Gastrocnemius medialis (tissue), 4 donors: ENCODE measurements at regions not wholly inside any gene's neighbourhood (a gene's known extent, or its start where the extent isn't known, plus 50 kb on each side); places are given as distances from the start of the nearest gene placed in this dataset.

Experiments
- ATAC-seq, 2 donors: fragments of 150-250 bp; one replicate each; pipeline ENCODE4 v1.9.1; 2016
- DNase-seq, 2 donors: peaks; one replicate each; pipeline ENCODE4 v3.0.0-alpha.2; 2019
- H3K27ac ChIP-seq, 4 donors: fragments of 200-600 bp; sonication (generic); 1 replicate in 1 of 4; 2 replicates in 3 of 4; pipeline ENCODE4 v1.5.1; 2016 to 2018; ENCODE audit warnings: mild to moderate bottlenecking in 2 of 4, moderate library complexity in 1 of 4
- H3K27me3 ChIP-seq, 3 donors: fragments of 200-600 bp; sonication (generic) in 2 of 3; 1 replicate in 1 of 3; 2 replicates in 2 of 3; pipeline versions ENCODE4 v1.5.1 to v1.6.0; 2016 to 2019; ENCODE audit warnings: mild to moderate bottlenecking in 1 of 3, moderate library complexity in 1 of 3
- H3K36me3 ChIP-seq, 2 donors: fragments of 200-600 bp; sonication (generic) in 1 of 2; one replicate each; pipeline ENCODE4 v1.5.1; 2017 to 2018
- H3K4me1 ChIP-seq, 2 donors: fragments of 200-600 bp; sonication (generic) in 1 of 2; one replicate each; pipeline ENCODE4 v1.5.1; 2016 to 2017; ENCODE audit warnings: mild to moderate bottlenecking in 2 of 2
- H3K4me3 ChIP-seq, 4 donors: fragments of 200-600 bp; sonication (generic) in 3 of 4; 1 replicate in 1 of 4; 2 replicates in 3 of 4; pipeline ENCODE4 v1.5.1; 2016 to 2019; ENCODE audit warnings: mild to moderate bottlenecking in 2 of 4
- H3K9me3 ChIP-seq, 3 donors: fragments of 200-600 bp; sonication (generic) in 2 of 3; 1 replicate in 1 of 3; 2 replicates in 2 of 3; pipeline ENCODE4 v1.5.1; 2016 to 2019
- CTCF ChIP-seq, 5 experiments: fragments of 450-650 bp in 3 of 5; fragments of 200-600 bp in 2 of 5; sonication (generic) in 2 of 5; IDR thresholded peaks in 4 of 5; conservative IDR thresholded peaks in 1 of 5; 1 replicate in 4 of 5; 2 replicates in 1 of 5; pipeline ENCODE4 v1.5.1; 2016 to 2019; ENCODE audit warnings: antibody characterized with exemption in 5 of 5, mild to moderate bottlenecking in 3 of 5, moderate library complexity in 3 of 5
- POLR2A ChIP-seq, 2 donors: fragments of 450-650 bp; IDR thresholded peaks; one replicate each; pipeline ENCODE4 v1.6.1; 2017; ENCODE audit warnings: antibody characterized with exemption in 2 of 2, mild to moderate bottlenecking in 2 of 2, moderate library complexity in 2 of 2
- in situ Hi-C, 4 donors: fragments of 200-750 bp; cut with MboI; loops; one replicate each; pipeline versions ENCODE4 v1.15.0 to v1.8.0; 2017; ENCODE audit warnings: low sequenced_read_pairs in 4 of 4
- intact Hi-C: fragments of 100-400 bp; cut with DNase I; formaldehyde crosslinking; loops from one replicate; pipeline ENCODE4 v1.15.1; 2023; ENCODE audit warnings: low total_unique reads

DNA sequence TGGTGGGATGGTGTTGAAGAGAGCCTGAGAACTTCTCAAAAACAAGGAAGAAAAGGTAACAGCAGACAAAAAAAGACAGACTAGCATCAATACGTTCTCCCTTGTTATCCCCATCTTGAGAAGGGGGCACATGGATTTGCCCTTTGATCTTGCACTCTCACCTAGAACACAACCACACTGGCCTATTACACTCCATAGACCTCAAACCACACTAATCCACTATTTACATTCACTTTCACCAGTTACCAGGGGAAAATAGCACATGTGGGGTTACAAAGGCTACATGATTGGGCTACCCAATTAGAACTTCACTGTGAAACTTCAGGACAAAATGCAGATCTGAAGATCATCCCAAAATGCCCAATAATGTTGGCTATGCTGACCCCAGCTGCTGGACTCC is 72.6 kb upstream of the SELENOP start:
- intact Hi-C loops (loop anchor here (10.0 kb wide), 1 partner anchor 460 kb away; the partner anchor contains the start of gene GHR), in situ Hi-C loops (loop anchor here in 3 of 4 donors (10.0 to 25.0 kb wide), 4 partner anchors 80 to 1022 kb away; partner anchors contain the start of genes GHR (in 2 of the 3) and OXCT1 (in 1 of the 3))
- no peaks in the 10 kb centered on the region for H3K9me3 ChIP-seq
- no peaks in the 10 kb centered on the region for H3K36me3 ChIP-seq
- H3K27ac ChIP-seq: no peak overlapping the region
- no peak for DNase-seq
- TF ChIP-seq POLR2A (IDR thresholded peaks at IDR 0.05) (no peak), CTCF (IDR thresholded peaks at IDR 0.05 in 4 of 5, conservative IDR thresholded peaks at IDR 0.05 in 1 of 5) (no peak)
- H3K4me3 ChIP-seq: no peak overlapping the region
- no peaks in the 10 kb centered on the region for H3K4me1 ChIP-seq
- H3K27me3 ChIP-seq: no peaks in the 10 kb centered on the region
- no peak for ATAC-seq

GRCh38 chr5:42881416-42882117 is 69.9 kb upstream of the SELENOP start:
- Histone ChIP-seq H3K27ac (no peak overlapping the region), H3K4me3 (no peak overlapping the region), H3K9me3 (no peaks in the 10 kb centered on the region), H3K27me3 (no peaks in the 10 kb centered on the region), H3K36me3 (no peaks in the 10 kb centered on the region), H3K4me1 (no peaks in the 10 kb centered on the region)
- in situ Hi-C loops: loop anchor here in 3 of 4 donors (10.0 to 25.0 kb wide), 4 partner anchors 77 to 1019 kb away; partner anchors contain the start of genes GHR (in 2 of the 3) and OXCT1 (in 1 of the 3)
- ATAC-seq (no peak), DNase-seq (no peak)
- no peak for TF ChIP-seq CTCF (IDR thresholded peaks at IDR 0.05 in 4 of 5, conservative IDR thresholded peaks at IDR 0.05 in 1 of 5)
- TF ChIP-seq POLR2A (IDR thresholded peaks at IDR 0.05): no peak
- intact Hi-C loops: loop anchor here (10.0 kb wide), 1 partner anchor 457 kb away; the partner anchor contains the start of gene GHR

DNA sequence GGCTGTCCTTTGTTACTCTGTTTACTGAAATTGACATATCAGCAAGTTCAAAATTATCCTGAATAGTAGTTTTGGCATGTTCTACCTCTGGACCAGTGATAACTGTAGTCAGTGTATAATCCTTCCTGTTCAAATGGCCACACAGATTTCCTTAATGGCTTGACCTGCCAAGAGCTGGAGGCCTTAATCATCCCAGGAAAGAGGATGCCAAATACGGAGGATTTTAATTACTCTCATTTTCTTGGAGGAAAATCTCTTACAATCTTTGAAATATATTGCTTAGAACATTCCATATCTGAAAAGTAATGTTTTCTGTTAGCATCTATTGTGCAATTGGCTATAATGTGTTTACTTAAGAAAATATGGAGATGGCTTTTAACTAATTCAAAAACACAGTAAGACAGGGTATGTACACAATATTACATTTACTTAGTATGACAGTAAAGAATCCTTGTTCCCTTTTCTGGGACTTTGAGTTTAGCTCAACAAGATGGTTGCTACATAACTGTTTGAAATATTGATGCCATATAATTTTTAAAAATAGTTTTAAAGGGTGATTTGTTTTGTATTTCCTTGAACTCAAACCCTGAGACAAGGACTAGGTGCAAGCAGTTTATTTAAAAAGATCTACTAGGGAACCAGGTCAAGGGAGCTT is 68.9 kb upstream of the SELENOP start:
- TF ChIP-seq CTCF (IDR thresholded peaks at IDR 0.05 in 4 of 5, conservative IDR thresholded peaks at IDR 0.05 in 1 of 5): no peak
- no peak for TF ChIP-seq POLR2A (IDR thresholded peaks at IDR 0.05)
- Histone ChIP-seq H3K9me3 (no peaks in the 10 kb centered on the region), H3K27ac (no peak overlapping the region), H3K36me3 (no peaks in the 10 kb centered on the region), H3K27me3 (no peaks in the 10 kb centered on the region), H3K4me3 (no peak overlapping the region), H3K4me1 (no peaks in the 10 kb centered on the region)
- in situ Hi-C loops (loop anchor here in 3 of 4 donors (10.0 to 25.0 kb wide), 4 partner anchors 76 to 1018 kb away; partner anchors contain the start of genes GHR (in 2 of the 3) and OXCT1 (in 1 of the 3)), intact Hi-C loops (loop anchor here (10.0 kb wide), 1 partner anchor 456 kb away; the partner anchor contains the start of gene GHR)
- DNase-seq (no peak), ATAC-seq (no peak)

DNA sequence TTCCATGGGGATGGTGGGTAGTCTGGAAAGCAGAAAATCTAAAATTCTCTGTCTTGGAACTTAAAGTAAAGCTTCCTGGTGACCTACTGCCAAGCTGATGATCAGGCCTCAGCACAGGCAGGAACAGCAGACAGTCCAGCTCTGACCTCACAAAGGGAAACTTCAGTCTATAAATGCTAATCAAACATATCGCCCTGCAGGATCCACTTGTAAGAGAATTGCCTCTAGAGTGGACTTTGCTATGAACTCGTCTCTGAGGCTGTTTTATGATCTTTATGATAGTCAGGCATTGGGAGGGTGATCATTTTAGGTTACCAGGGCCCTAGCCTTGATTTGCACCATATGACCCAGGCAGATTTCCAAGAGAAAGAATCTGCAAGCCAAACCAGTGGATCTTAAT is 67.6 kb upstream of the SELENOP start:
- H3K27me3 ChIP-seq: no peaks in the 10 kb centered on the region
- TF ChIP-seq POLR2A (IDR thresholded peaks at IDR 0.05): no peak
- no peak for TF ChIP-seq CTCF (IDR thresholded peaks at IDR 0.05 in 4 of 5, conservative IDR thresholded peaks at IDR 0.05 in 1 of 5)
- H3K27ac ChIP-seq: no peak overlapping the region
- no peak overlapping the region for H3K4me3 ChIP-seq
- intact Hi-C loops (no loop called here), in situ Hi-C loops (loop anchor here in 3 of 4 donors (25.0 kb wide), 3 partner anchors 92 to 1017 kb away; partner anchors contain the start of genes GHR (in 2 of the 3) and OXCT1 (in 1 of the 3))
- no peaks in the 10 kb centered on the region for H3K36me3 ChIP-seq
- no peaks in the 10 kb centered on the region for H3K4me1 ChIP-seq
- ATAC-seq (no peak), DNase-seq (no peak)
- H3K9me3 ChIP-seq: no peaks in the 10 kb centered on the region
